ENCODE measurements at regions not wholly inside any gene's neighbourhood (a gene's known extent, or its start where the extent isn't known, plus 50 kb on each side); places are given as distances from the start of the nearest gene placed in this dataset.

GRCh38 chr1:83626603-83627002, 372.3 kb downstream of the TTLL7 start:
- no peak for TF ChIP-seq CREB1 (IDR thresholded peaks at IDR 0.05; ENCODE audit: low read depth)
- TF ChIP-seq EP300 (IDR thresholded peaks at IDR 0.05; ENCODE audit: borderline replicate concordance): no peak
- no peak for TF ChIP-seq EGR1 (IDR thresholded peaks at IDR 0.05)
- TF ChIP-seq YY1 (IDR thresholded peaks at IDR 0.05; ENCODE audit: low read depth): no peak

- TF ChIP-seq YY1 (IDR thresholded peaks at IDR 0.05; ENCODE audit: low read depth): no peak
- no peak for TF ChIP-seq USF1 (IDR thresholded peaks at IDR 0.05)
- TF ChIP-seq TEAD4 (IDR thresholded peaks at IDR 0.05): no peak
- no peak for TF ChIP-seq CREB1 (IDR thresholded peaks at IDR 0.05; ENCODE audit: low read depth)
These were observed 373.3 kb downstream of the TTLL7 start for GRCh38 chr1:83625646-83626045.

- TF ChIP-seq EP300 (IDR thresholded peaks at IDR 0.05; ENCODE audit: borderline replicate concordance) (no peak), TAF1 (IDR thresholded peaks at IDR 0.05; ENCODE audit: low read depth) (no peak), ZBTB7A (IDR thresholded peaks at IDR 0.05; ENCODE audit: low read depth) (no peak), CREB1 (IDR thresholded peaks at IDR 0.05; ENCODE audit: low read depth) (no peak), REST (IDR thresholded peaks at IDR 0.05; ENCODE audit: low read depth) (no peak), NFIC (IDR thresholded peaks at IDR 0.05) (no peak), YY1 (IDR thresholded peaks at IDR 0.05; ENCODE audit: low read depth) (no peak), RAD21 (IDR thresholded peaks at IDR 0.05; ENCODE audit: low read depth) (no peak), CEBPB (IDR thresholded peaks at IDR 0.05) (no peak), USF1 (IDR thresholded peaks at IDR 0.05) (no peak), TEAD4 (IDR thresholded peaks at IDR 0.05) (no peak), TCF12 (IDR thresholded peaks at IDR 0.05; ENCODE audit: low read depth) (no peak), FOXM1 (IDR thresholded peaks at IDR 0.05; ENCODE audit: borderline replicate concordance, low read depth) (no peak)
These were observed 378.9 kb downstream of the TTLL7 start for GRCh38 chr1:83620016-83620415.

- TF ChIP-seq REST (IDR thresholded peaks at IDR 0.05; ENCODE audit: low read depth): no peak
- no peak for TF ChIP-seq MAX (IDR thresholded peaks at IDR 0.05)
- TF ChIP-seq EP300 (IDR thresholded peaks at IDR 0.05; ENCODE audit: borderline replicate concordance): no peak
- TF ChIP-seq FOXM1 (IDR thresholded peaks at IDR 0.05; ENCODE audit: borderline replicate concordance, low read depth): no peak
- no peak for TF ChIP-seq RAD21 (IDR thresholded peaks at IDR 0.05; ENCODE audit: low read depth)
- TF ChIP-seq NFIC (IDR thresholded peaks at IDR 0.05): no peak
- no peak for TF ChIP-seq USF1 (IDR thresholded peaks at IDR 0.05)
- no peak for TF ChIP-seq TCF12 (IDR thresholded peaks at IDR 0.05; ENCODE audit: low read depth)
- TF ChIP-seq TEAD4 (IDR thresholded peaks at IDR 0.05): no peak
- no peak for TF ChIP-seq YY1 (IDR thresholded peaks at IDR 0.05; ENCODE audit: low read depth)
- no peak for TF ChIP-seq ZBTB7A (IDR thresholded peaks at IDR 0.05; ENCODE audit: low read depth)
- TF ChIP-seq EGR1 (IDR thresholded peaks at IDR 0.05): no peak
- TF ChIP-seq CEBPB (IDR thresholded peaks at IDR 0.05): no peak
- TF ChIP-seq TAF1 (IDR thresholded peaks at IDR 0.05; ENCODE audit: low read depth): no peak
- TF ChIP-seq CREB1 (IDR thresholded peaks at IDR 0.05; ENCODE audit: low read depth): no peak
These were observed 379.6 kb downstream of the TTLL7 start for GRCh38 chr1:83619170-83619896.

- TF ChIP-seq TCF12 (IDR thresholded peaks at IDR 0.05; ENCODE audit: low read depth) (no peak), CEBPB (IDR thresholded peaks at IDR 0.05) (no peak), REST (IDR thresholded peaks at IDR 0.05; ENCODE audit: low read depth) (no peak), EGR1 (IDR thresholded peaks at IDR 0.05) (no peak)
These were observed 381.0 kb downstream of the TTLL7 start for GRCh38 chr1:83617883-83618282.

Measured in Ishikawa (cell line).